HUES48 (cell line): ENCODE measurements at regions not wholly inside any gene's neighbourhood (a gene's known extent, or its start where the extent isn't known, plus 50 kb on each side); places are given as distances from the start of the nearest gene placed in this dataset.

Source experiments
- H3K27ac ChIP-seq: one replicate; pipeline ENCODE4 v1.7.0; 2013; ENCODE audit warnings: low read depth, low read length, inconsistent platforms
- H3K27me3 ChIP-seq: 2 replicates; pipeline ENCODE4 v1.6.1; 2013; ENCODE audit warnings: mild to moderate bottlenecking, low read length; ENCODE audit not compliant: control insufficient read depth, insufficient read depth
- H3K36me3 ChIP-seq: 2 replicates; pipeline ENCODE4 v1.6.1; 2013; ENCODE audit warnings: low read length; ENCODE audit not compliant: control insufficient read depth, insufficient read depth
- H3K4me1 ChIP-seq: 2 replicates; pipeline ENCODE4 v1.6.1; 2013; ENCODE audit warnings: mild to moderate bottlenecking, low read length; ENCODE audit not compliant: control insufficient read depth, insufficient read depth
- H3K4me3 ChIP-seq: 2 replicates; pipeline ENCODE4 v1.5.1; 2013; ENCODE audit warnings: mild to moderate bottlenecking, low read depth, low read length
- H3K9ac ChIP-seq: 2 replicates; pipeline ENCODE4 v1.6.1; 2013; ENCODE audit warnings: mild to moderate bottlenecking, low read depth, low read length, moderate library complexity
- H3K9me3 ChIP-seq: 2 replicates; pipeline ENCODE4 v1.6.1; 2013; ENCODE audit warnings: low read length; ENCODE audit not compliant: control insufficient read depth, insufficient read depth

- Histone ChIP-seq H3K4me3 (no peak overlapping the region), H3K4me1 (peaks cover 17% of the 10 kb centered on the region), H3K27ac (no peak overlapping the region), H3K9me3 (no peaks in the 10 kb centered on the region), H3K27me3 (no peaks in the 10 kb centered on the region), H3K36me3 (no peaks in the 10 kb centered on the region), H3K9ac (no peak overlapping the region)
Measured at GRCh38 chr10:20616918-20617810, 279.9 kb downstream of the NEBL start.

GRCh38 chr10:20616056-20616671, 280.9 kb downstream of the NEBL start:
- Histone ChIP-seq H3K36me3 (no peaks in the 10 kb centered on the region), H3K4me1 (peaks cover 17% of the 10 kb centered on the region), H3K9ac (no peak overlapping the region), H3K27ac (no peak overlapping the region), H3K4me3 (no peak overlapping the region), H3K27me3 (no peaks in the 10 kb centered on the region), H3K9me3 (no peaks in the 10 kb centered on the region)

GRCh38 chr10:20615395-20615794, 281.7 kb downstream of the NEBL start:
- no peak overlapping the region; the same call in 1 of the 2 replicates for H3K4me3 ChIP-seq
- no peaks in the 10 kb centered on the region for H3K9me3 ChIP-seq
- H3K27me3 ChIP-seq, result no peaks in the 10 kb centered on the region
- H3K36me3 ChIP-seq, result no peaks in the 10 kb centered on the region
- peaks cover 17% of the 10 kb centered on the region for H3K4me1 ChIP-seq
- H3K9ac ChIP-seq, result no peak overlapping the region
- peak overlapping the region; percentile 54 for H3K27ac ChIP-seq

GRCh38 chr10:20614911-20615310, 282.2 kb downstream of the NEBL start:
- H3K9ac ChIP-seq, result no peak overlapping the region
- no peaks in the 10 kb centered on the region for H3K9me3 ChIP-seq
- H3K27me3 ChIP-seq, result no peaks in the 10 kb centered on the region
- H3K4me1 ChIP-seq, result peaks cover 17% of the 10 kb centered on the region
- peak overlapping the region; percentile 54 for H3K27ac ChIP-seq
- H3K4me3 ChIP-seq, result no peak overlapping the region
- H3K36me3 ChIP-seq, result no peaks in the 10 kb centered on the region

GRCh38 chr10:20608503-20608902, 288.6 kb downstream of the NEBL start:
- H3K27me3 ChIP-seq, result no peaks in the 10 kb centered on the region
- H3K9ac ChIP-seq, result no peak overlapping the region
- H3K36me3 ChIP-seq, result no peaks in the 10 kb centered on the region
- H3K9me3 ChIP-seq, result no peaks in the 10 kb centered on the region
- H3K4me1 ChIP-seq, result no peaks in the 10 kb centered on the region
- H3K27ac ChIP-seq, result no peak overlapping the region
- H3K4me3 ChIP-seq, result no peak overlapping the region

GRCh38 chr10:20606985-20607384, 290.1 kb downstream of the NEBL start:
- H3K27ac ChIP-seq, result no peak overlapping the region
- H3K4me3 ChIP-seq, result no peak overlapping the region
- no peaks in the 10 kb centered on the region for H3K27me3 ChIP-seq
- no peaks in the 10 kb centered on the region for H3K9me3 ChIP-seq
- no peaks in the 10 kb centered on the region for H3K4me1 ChIP-seq
- H3K9ac ChIP-seq, result no peak overlapping the region
- H3K36me3 ChIP-seq, result no peaks in the 10 kb centered on the region

GRCh38 chr10:20601941-20602461, 295.1 kb downstream of the NEBL start:
- no peaks in the 10 kb centered on the region for H3K36me3 ChIP-seq
- no peak overlapping the region for H3K27ac ChIP-seq
- H3K27me3 ChIP-seq, result no peaks in the 10 kb centered on the region
- H3K4me1 ChIP-seq, result peaks cover 12% of the 10 kb centered on the region
- no peak overlapping the region for H3K4me3 ChIP-seq
- H3K9me3 ChIP-seq, result no peaks in the 10 kb centered on the region
- H3K9ac ChIP-seq, result no peak overlapping the region

GRCh38 chr10:20598590-20598989, 298.5 kb downstream of the NEBL start:
- H3K9ac ChIP-seq, result no peak overlapping the region
- H3K27ac ChIP-seq, result peak overlapping the region; percentile 49
- H3K4me1 ChIP-seq, result peaks cover 18% of the 10 kb centered on the region
- no peak overlapping the region for H3K4me3 ChIP-seq
- H3K36me3 ChIP-seq, result no peaks in the 10 kb centered on the region
- H3K9me3 ChIP-seq, result no peaks in the 10 kb centered on the region
- H3K27me3 ChIP-seq, result no peaks in the 10 kb centered on the region

GRCh38 chr10:20596911-20597310, 300.2 kb downstream of the NEBL start:
- no peaks in the 10 kb centered on the region for H3K27me3 ChIP-seq
- H3K27ac ChIP-seq, result peak overlapping the region; percentile 53
- H3K36me3 ChIP-seq, result no peaks in the 10 kb centered on the region
- no peak overlapping the region for H3K9ac ChIP-seq
- H3K4me3 ChIP-seq, result no peak overlapping the region
- H3K4me1 ChIP-seq, result peaks cover 18% of the 10 kb centered on the region
- no peaks in the 10 kb centered on the region for H3K9me3 ChIP-seq

- no peaks in the 10 kb centered on the region for H3K9me3 ChIP-seq
Measured at GRCh38 chr10:20596065-20596755, 300.9 kb downstream of the NEBL start.

More at GRCh38 chr10:20596065-20596755, 300.9 kb downstream of the NEBL start:
- H3K4me3 ChIP-seq, result no peak overlapping the region
- H3K36me3 ChIP-seq, result no peaks in the 10 kb centered on the region
- no peaks in the 10 kb centered on the region for H3K27me3 ChIP-seq
- H3K4me1 ChIP-seq, result peaks cover 18% of the 10 kb centered on the region
- H3K27ac ChIP-seq, result no peak overlapping the region
- H3K9ac ChIP-seq, result no peak overlapping the region
